HG02610 (cell line): ENCODE measurements at regions not wholly inside any gene's neighbourhood (a gene's known extent, or its start where the extent isn't known, plus 50 kb on each side); places are given as distances from the start of the nearest gene placed in this dataset.

Experiments used
- ATAC-seq: cut with Tn5 transposase; IDR thresholded peaks from one replicate; pipeline ENCODE4 v1.9.1; 2021; ENCODE audit warnings: mild to moderate bottlenecking, moderate library complexity; ENCODE audit not compliant: unreplicated experiment

- ATAC-seq = no peak
Measured at GRCh38 chr6:134511984-134512683, 194.2 kb upstream of the SGK1 start.

GRCh38 chr6:134510920-134511319, 193.0 kb upstream of the SGK1 start:
- no peak for ATAC-seq

- ATAC-seq = no peak
Measured at GRCh38 chr6:134510142-134510541, 192.2 kb upstream of the SGK1 start.

- ATAC-seq = no peak
Measured at GRCh38 chr6:134508862-134509498, 191.1 kb upstream of the SGK1 start.

GRCh38 chr6:134506162-134506561, 188.2 kb upstream of the SGK1 start:
- ATAC-seq = no peak

- ATAC-seq = no peak
Measured at GRCh38 chr6:134503585-134504281, 185.8 kb upstream of the SGK1 start.

GRCh38 chr6:134502614-134503549, 185.0 kb upstream of the SGK1 start:
- ATAC-seq = no peak

GRCh38 chr6:134495890-134496248, 178.0 kb upstream of the SGK1 start:
- no peak for ATAC-seq

GRCh38 chr6:134495203-134495889, 177.4 kb upstream of the SGK1 start:
- no peak for ATAC-seq

- ATAC-seq = no peak
Measured at GRCh38 chr6:134493789-134494188, 175.9 kb upstream of the SGK1 start.

- ATAC-seq = no peak
Measured at GRCh38 chr6:134491477-134491876, 173.6 kb upstream of the SGK1 start.

- ATAC-seq = no peak
Measured at GRCh38 chr6:134482593-134483270, 164.8 kb upstream of the SGK1 start.

GRCh38 chr6:134481966-134482365, 164.1 kb upstream of the SGK1 start:
- ATAC-seq = no peak

- no peak for ATAC-seq
Measured at GRCh38 chr6:134480593-134480992, 162.7 kb upstream of the SGK1 start.

- no peak for ATAC-seq
Measured at GRCh38 chr6:134478764-134479399, 161.0 kb upstream of the SGK1 start.

GRCh38 chr6:134477991-134478635, 160.2 kb upstream of the SGK1 start:
- ATAC-seq = no peak

GRCh38 chr6:134474955-134475354, 157.0 kb upstream of the SGK1 start:
- ATAC-seq = no peak

GRCh38 chr6:134472661-134473060, 154.7 kb upstream of the SGK1 start:
- ATAC-seq = no peak

- ATAC-seq = no peak
Measured at GRCh38 chr6:134472046-134472445, 154.1 kb upstream of the SGK1 start.
